ENCODE measurements at regions not wholly inside any gene's neighbourhood (a gene's known extent, or its start where the extent isn't known, plus 50 kb on each side); places are given as distances from the start of the nearest gene placed in this dataset.

DNA sequence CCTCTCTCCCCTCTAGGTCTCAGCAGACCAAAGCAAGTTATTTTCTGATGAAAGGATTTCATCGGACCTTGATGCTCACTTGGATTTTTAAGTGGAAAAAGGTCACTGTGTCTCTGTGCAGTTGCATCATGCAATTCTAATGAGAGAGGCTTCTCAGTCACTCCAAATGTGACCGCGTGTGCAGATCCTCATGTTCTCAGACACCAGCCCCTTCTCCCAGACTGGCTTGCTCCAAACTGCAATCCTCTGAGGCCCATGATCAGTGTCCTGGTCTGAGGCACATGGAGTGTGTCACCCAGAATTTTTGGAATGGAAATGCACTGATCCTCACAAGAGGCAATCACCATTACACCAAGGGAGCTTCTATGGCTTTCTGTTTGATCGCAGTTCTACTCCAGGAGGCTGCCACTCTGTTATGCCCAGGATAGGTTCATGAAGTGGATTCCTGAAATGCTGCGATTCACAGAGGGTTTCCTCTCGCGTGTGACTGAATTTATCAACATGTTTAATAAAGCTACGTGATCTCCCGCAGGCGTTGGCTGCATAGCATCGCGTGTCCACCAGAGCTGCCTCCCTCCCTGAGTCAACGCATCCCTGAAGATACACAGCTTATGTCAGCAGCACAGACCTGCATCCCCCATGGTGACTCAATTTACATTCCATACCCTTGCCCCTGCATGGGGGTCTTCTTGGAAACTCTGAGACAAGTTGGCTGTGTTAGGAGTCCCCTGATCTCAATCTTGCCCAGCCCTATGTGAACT is 544.6 kb upstream of the B3GAT1 start:
- TF ChIP-seq HDGF (IDR thresholded peaks at IDR 0.05; ENCODE audit: borderline replicate concordance) (no peak), FOXK2 (IDR thresholded peaks at IDR 0.05) (no peak), BHLHE40 (IDR thresholded peaks at IDR 0.05; ENCODE audit: borderline replicate concordance) (no peak), FOXA1 (IDR thresholded peaks at IDR 0.05) (no peak), TARDBP (IDR thresholded peaks at IDR 0.05) (no peak), ARNT (IDR thresholded peaks at IDR 0.05) (no peak), ZNF384 (IDR thresholded peaks at IDR 0.05) (no peak), SP1 (IDR thresholded peaks at IDR 0.05) (no peak), FOXM1 (IDR thresholded peaks at IDR 0.05; ENCODE audit: borderline replicate concordance) (no peak), LEF1 (IDR thresholded peaks at IDR 0.05; ENCODE audit: borderline replicate concordance) (no peak), L3MBTL2 (conservative IDR thresholded peaks at IDR 0.05) (no peak)
- TF ChIP-seq, protein P1, sequence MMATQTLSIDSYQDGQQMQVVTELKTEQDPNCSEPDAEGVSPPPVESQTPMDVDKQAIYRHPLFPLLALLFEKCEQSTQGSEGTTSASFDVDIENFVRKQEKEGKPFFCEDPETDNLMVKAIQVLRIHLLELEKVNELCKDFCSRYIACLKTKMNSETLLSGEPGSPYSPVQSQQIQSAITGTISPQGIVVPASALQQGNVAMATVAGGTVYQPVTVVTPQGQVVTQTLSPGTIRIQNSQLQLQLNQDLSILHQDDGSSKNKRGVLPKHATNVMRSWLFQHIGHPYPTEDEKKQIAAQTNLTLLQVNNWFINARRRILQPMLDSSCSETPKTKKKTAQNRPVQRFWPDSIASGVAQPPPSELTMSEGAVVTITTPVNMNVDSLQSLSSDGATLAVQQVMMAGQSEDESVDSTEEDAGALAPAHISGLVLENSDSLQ (IDR thresholded peaks at IDR 0.05): no peak
